Heart left ventricle (tissue), 13 donors: ENCODE measurements at regions not wholly inside any gene's neighbourhood (a gene's known extent, or its start where the extent isn't known, plus 50 kb on each side); places are given as distances from the start of the nearest gene placed in this dataset.

Experiments
- CTCF ChIP-seq, 12 donors: fragments of 200-600 bp; sonication (generic) in 4 of 12; IDR thresholded peaks; one replicate each; pipeline versions ENCODE4 v1.5.0 to v1.8.0; 2018 to 2022; ENCODE audit warnings: antibody characterized with exemption in 12 of 12, mild to moderate bottlenecking in 5 of 12
- POLR2A ChIP-seq, 2 donors: fragments of 450-650 bp; IDR thresholded peaks; one replicate each; pipeline ENCODE4 v1.6.1; 2017; ENCODE audit warnings: antibody characterized with exemption in 2 of 2, mild to moderate bottlenecking in 2 of 2, moderate library complexity in 2 of 2
- donor health status: ischemic (EF 13 %, LVEDD 7.1; RV severe dilation, severe dysfunction).
- donor health status: DM: no; HTN: yes; CAD: no.
- donor health status: DM: no; HTN: no; CAD: no.
- donor health status: ischemic (EF 25% LVEDD 6.9; RV normal size, moderate dysfunction).
- donor health status: ischemic (EF 25% LVEDD 5.7; RV mildly dilated, moderate dysfunction).
- donor health status: ischemic (EF 35%, LVEDD 5.7; RV mildly dilated, moderate dysfunction).
- donor health status: nonischemic (EF 11% LVEDD 7.7; RV severe dilation, severe dysfunction).
- donor health status: DM: yes; HTN: yes; CAD: no.
- donor health status: PGD.
- donor health status: ischemic (EF 29% LVEDD 5.4; RV normal size, mild dysfunction).
- donor health status: nonischemic (EF 23%, LVEDD 6.1; RV moderate dilation, normal function).

DNA sequence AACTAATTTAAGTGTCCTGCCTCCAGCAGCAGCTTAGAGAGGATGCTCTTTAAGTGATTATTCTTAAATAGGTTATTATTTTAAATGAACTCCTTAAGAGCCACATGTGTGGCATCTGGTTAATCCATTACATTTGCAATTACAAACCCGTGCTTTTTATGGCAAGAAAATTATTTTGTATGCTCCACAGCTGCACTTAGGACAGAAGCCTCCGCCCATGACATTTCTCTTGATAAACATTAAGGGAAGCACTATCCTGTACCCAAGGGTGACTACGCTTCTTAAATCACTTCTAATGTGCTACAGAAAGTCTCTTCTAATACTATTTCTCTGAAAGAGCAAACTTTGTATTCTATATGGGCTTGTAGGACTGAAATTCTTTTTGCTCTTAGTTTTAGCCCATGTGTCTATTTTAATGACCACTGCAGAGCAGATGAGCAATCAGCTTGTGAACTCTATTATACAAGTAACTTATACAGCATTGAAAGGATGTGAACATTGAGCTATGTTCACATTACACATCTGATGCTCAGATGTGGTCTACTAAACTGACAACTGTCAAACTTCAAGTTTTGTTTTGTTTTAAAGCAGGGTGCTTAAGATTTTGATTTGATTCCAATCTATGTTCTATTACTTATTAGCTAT, 223.4 kb downstream of the COX7C start:
- TF ChIP-seq CTCF (IDR thresholded peaks at IDR 0.05), result no peak
- no peak for TF ChIP-seq POLR2A (IDR thresholded peaks at IDR 0.05)
